GM13976 (cell line): ENCODE measurements at regions not wholly inside any gene's neighbourhood (a gene's known extent, or its start where the extent isn't known, plus 50 kb on each side); places are given as distances from the start of the nearest gene placed in this dataset.

ENCODE experiments used
- DNase-seq: peaks from one replicate; pipeline ENCODE4 v3.0.0; 2012; ENCODE audit warnings: low spot score
- in situ Hi-C: fragments of 300-500 bp; cut with MboI; formaldehyde crosslinking; loops from one replicate; pipeline ENCODE4 v1.12.0; 2022; ENCODE audit warnings: low sequenced_read_pairs, mixed read lengths, inconsistent platforms; ENCODE audit not compliant: unreplicated experiment
- TF ChIP-seq, protein P1 (sequence below): IDR thresholded peaks from 2 replicates; pipeline ENCODE4 v1.5.1; 2012; ENCODE audit warnings: borderline replicate concordance, mild to moderate bottlenecking; ENCODE audit not compliant: insufficient read depth; ENCODE audit errors: extremely low read depth, missing control alignments, control extremely low read depth

DNA sequence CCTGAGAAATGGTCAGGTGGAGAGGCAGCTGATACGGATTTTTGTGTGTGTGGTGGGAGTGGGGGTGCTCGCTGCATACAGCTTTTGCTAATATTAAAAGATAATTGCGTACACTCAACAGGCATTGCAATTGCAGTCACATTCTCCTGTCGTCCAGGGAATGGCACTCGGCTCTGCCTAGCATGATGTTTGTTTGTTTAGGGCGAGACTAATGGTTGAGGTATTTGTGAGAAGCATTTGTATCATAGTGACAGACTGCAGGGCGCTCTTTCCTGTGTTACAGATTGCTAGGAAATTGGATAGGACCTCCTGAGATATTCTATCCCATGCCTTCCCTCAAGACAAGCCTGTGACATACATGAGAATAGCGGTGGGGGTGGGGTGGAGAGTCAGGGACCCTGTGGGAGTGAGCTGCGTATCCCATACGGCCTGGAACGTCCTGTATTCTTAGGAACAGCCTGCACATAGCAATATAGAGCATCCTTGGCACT is 207.4 kb downstream of the SOX4 start:
- no peak for DNase-seq
- TF ChIP-seq, protein P1, sequence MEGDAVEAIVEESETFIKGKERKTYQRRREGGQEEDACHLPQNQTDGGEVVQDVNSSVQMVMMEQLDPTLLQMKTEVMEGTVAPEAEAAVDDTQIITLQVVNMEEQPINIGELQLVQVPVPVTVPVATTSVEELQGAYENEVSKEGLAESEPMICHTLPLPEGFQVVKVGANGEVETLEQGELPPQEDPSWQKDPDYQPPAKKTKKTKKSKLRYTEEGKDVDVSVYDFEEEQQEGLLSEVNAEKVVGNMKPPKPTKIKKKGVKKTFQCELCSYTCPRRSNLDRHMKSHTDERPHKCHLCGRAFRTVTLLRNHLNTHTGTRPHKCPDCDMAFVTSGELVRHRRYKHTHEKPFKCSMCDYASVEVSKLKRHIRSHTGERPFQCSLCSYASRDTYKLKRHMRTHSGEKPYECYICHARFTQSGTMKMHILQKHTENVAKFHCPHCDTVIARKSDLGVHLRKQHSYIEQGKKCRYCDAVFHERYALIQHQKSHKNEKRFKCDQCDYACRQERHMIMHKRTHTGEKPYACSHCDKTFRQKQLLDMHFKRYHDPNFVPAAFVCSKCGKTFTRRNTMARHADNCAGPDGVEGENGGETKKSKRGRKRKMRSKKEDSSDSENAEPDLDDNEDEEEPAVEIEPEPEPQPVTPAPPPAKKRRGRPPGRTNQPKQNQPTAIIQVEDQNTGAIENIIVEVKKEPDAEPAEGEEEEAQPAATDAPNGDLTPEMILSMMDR: no peak
- in situ Hi-C loops: no loop called here

GRCh38 chr6:21801446-21802174 is 208.1 kb downstream of the SOX4 start:
- TF ChIP-seq, protein P1: no peak
- in situ Hi-C loops: no loop called here
- no peak for DNase-seq

- TF ChIP-seq, protein P1: no peak
- DNase-seq: no peak
- in situ Hi-C loops: no loop called here
These were observed 208.7 kb downstream of the SOX4 start for GRCh38 chr6:21802175-21802822.

DNA sequence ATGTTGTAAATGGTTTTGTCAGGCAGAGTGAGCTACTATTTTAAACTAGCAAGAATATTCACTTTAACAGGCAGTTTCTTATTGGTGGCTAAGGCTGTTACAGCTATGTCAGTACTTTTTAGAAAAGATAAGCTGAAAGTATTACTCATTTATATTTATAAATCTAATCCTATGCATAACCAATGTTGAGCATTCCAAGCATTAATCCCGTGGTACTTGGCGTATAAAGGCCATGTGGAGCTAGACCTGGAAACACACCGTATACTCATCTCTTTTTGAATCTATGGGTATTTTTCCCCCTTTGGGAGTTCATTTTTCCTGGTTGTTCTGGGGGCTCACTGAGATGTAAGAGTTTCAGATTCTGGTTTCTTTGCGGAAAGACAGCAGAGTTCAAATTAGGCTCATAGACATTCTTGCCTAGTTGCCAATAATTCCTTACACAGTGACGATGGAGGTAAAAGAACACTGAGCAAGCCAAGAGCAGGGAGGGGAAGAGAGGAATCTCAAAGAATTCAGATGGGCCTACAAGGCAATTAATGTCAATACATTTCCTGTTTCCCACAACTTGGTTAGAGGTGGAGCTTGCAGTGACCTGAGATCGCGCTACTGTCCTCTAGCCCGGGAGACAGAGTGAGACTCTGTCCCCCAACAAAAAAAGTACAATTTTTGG is 211.5 kb downstream of the SOX4 start:
- TF ChIP-seq, protein P1: no peak
- in situ Hi-C loops: no loop called here

DNA sequence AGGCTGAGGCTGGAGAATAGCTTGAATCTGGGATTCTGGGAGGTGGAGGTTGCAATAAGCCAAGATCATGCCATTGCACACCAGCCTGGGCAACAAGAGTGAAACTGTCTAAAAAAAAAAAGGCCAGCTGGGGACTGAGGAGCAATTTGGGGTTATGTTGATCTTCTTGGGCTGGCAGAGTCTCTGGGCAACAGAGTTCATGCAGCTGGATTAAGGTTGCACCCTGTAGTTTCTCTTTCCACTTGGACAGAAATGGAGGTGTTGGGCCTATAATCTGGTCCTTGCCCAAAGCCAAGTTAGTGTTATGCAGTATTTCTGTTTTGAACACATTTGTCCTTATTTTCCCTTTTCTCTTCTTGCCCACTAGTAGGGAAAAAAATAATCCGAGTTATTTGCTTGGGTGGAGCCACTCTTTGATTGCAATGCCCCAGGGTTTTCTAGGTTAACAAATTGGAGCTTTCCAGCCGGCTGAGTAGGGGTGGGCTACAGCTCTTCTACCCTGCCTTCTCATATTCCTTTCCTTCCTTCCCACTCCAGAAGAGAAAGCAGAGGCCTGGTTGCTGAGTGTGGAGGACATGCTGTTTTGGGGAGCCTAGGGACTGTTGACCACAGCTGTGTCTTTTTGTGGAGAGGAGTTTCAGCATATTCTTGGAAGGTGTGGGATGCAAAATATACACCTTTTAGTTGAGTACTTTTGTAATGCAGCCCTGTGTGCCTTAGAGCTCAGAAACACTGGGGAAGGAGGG is 213.9 kb downstream of the SOX4 start:
- DNase-seq: no peak
- TF ChIP-seq, protein P1: no peak
- in situ Hi-C loops: no loop called here

More for the DNA sequence above, 211.5 kb downstream of the SOX4 start:
- no peak for DNase-seq

DNA sequence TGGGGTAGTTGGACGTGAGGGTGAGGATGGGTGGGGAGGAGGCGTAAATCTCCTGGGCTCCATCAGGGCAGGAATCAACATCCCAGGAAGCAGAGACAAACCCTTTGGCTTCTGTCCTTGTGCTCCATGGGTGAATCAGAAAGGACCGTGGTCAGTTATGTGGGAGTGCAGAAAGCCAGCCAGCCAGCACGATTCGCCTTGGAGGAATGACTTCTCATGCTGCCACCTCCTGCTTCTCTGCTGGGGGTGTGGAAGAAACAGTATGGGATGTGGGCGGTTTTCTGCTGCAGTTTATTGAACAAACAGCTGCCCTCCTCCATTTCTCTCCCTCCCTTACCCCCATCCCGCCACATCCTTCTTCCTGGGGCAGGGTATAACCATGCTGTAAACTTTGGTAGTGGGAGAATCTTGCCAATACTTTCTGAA is 214.5 kb downstream of the SOX4 start:
- in situ Hi-C loops: no loop called here
- no peak for DNase-seq
- TF ChIP-seq, protein P1: no peak
